ENCODE measurements at regions not wholly inside any gene's neighbourhood (a gene's known extent, or its start where the extent isn't known, plus 50 kb on each side); places are given as distances from the start of the nearest gene placed in this dataset.
"Not testable (repeated sequence)": the region's sequence is repeated elsewhere in the genome, so short reads cannot be mapped to it uniquely, and the experiment has no call there.

GRCh38 chr20:17891131-17891530 is 77.5 kb downstream of the SNX5 start:
- DNase-seq (ENCODE audit: low spot score): not testable (repeated sequence)

- no peak for DNase-seq (ENCODE audit: low spot score)
Measured at GRCh38 chr20:17890330-17890729, 78.3 kb downstream of the SNX5 start.

- no peak for DNase-seq (ENCODE audit: low spot score)
Measured at GRCh38 chr20:17889226-17889625, 79.4 kb downstream of the SNX5 start.

- DNase-seq (ENCODE audit: low spot score): no peak
Measured at GRCh38 chr20:17888044-17888443, 80.5 kb downstream of the SNX5 start.

GRCh38 chr20:17887331-17888030 is 81.1 kb downstream of the SNX5 start:
- DNase-seq (ENCODE audit: low spot score): no peak

GRCh38 chr20:17885544-17885943 is 83.0 kb downstream of the SNX5 start:
- DNase-seq (ENCODE audit: low spot score): no peak

GRCh38 chr20:17885076-17885475 is 83.5 kb downstream of the SNX5 start:
- DNase-seq (ENCODE audit: low spot score): no peak

GRCh38 chr20:17884307-17885003 is 84.1 kb downstream of the SNX5 start:
- DNase-seq (ENCODE audit: low spot score): no peak

GRCh38 chr20:17883592-17884306 is 84.8 kb downstream of the SNX5 start:
- DNase-seq (ENCODE audit: low spot score): no peak

- no peak for DNase-seq (ENCODE audit: low spot score)
Measured at GRCh38 chr20:17882834-17883591, 85.6 kb downstream of the SNX5 start.

GRCh38 chr20:17882065-17882833 is 86.3 kb downstream of the SNX5 start:
- no peak for DNase-seq (ENCODE audit: low spot score)

- no peak for DNase-seq (ENCODE audit: low spot score)
Measured at GRCh38 chr20:17881741-17882064, 86.9 kb downstream of the SNX5 start.

- DNase-seq (ENCODE audit: low spot score): no peak
Measured at GRCh38 chr20:17878912-17879602, 89.5 kb downstream of the SNX5 start.

GRCh38 chr20:17878069-17878911 is 90.3 kb downstream of the SNX5 start:
- no peak for DNase-seq (ENCODE audit: low spot score)

GRCh38 chr20:17875981-17876385 is 92.6 kb downstream of the SNX5 start:
- DNase-seq (ENCODE audit: low spot score): no peak

- DNase-seq (ENCODE audit: low spot score): no peak
Measured at GRCh38 chr20:17875106-17875980, 93.3 kb downstream of the SNX5 start.

- DNase-seq (ENCODE audit: low spot score): no peak
Measured at GRCh38 chr20:17874271-17875105, 94.1 kb downstream of the SNX5 start.

All from hepatic stellate cell (primary cell).